ENCODE measurements at regions not wholly inside any gene's neighbourhood (a gene's known extent, or its start where the extent isn't known, plus 50 kb on each side); places are given as distances from the start of the nearest gene placed in this dataset.
"Not testable (repeated sequence)": the region's sequence is repeated elsewhere in the genome, so short reads cannot be mapped to it uniquely, and the experiment has no call there.

DNA sequence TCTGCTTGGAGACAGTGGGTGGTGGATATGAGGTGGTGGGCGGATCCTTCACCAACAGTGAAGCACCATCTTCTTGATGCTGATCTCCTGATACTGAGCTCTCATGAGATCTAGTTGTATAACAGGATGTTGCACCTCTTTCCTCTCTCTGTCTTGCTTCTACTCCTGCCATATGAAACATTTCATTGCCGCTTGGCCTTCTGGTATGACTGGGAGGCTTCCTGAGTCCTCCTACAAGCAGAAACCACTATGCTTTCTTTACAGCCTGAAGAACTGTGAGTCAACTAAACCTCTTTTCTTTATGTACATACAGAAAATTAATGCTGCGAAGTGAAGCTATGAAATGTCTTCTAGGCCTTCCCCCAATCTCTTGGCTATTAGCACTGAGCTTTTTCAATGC lies 130.6 kb upstream of the ZNF519 start:
- ATAC-seq; H3K27ac ChIP-seq; H3K4me1 ChIP-seq; intact Hi-C loops (cut with DNase I); H3K9me3 ChIP-seq; H3K27me3 ChIP-seq; H3K36me3 ChIP-seq (replicated peaks in 1 of 2; ENCODE audit: insufficient read depth in 1 of 2, low read depth in 2 of 2); DNase-seq; H3K4me3 ChIP-seq: not testable (repeated sequence)
- WGBS, 2 donors = 80 to 83% methylated on average over 3 of the region's 3 CpGs

DNA sequence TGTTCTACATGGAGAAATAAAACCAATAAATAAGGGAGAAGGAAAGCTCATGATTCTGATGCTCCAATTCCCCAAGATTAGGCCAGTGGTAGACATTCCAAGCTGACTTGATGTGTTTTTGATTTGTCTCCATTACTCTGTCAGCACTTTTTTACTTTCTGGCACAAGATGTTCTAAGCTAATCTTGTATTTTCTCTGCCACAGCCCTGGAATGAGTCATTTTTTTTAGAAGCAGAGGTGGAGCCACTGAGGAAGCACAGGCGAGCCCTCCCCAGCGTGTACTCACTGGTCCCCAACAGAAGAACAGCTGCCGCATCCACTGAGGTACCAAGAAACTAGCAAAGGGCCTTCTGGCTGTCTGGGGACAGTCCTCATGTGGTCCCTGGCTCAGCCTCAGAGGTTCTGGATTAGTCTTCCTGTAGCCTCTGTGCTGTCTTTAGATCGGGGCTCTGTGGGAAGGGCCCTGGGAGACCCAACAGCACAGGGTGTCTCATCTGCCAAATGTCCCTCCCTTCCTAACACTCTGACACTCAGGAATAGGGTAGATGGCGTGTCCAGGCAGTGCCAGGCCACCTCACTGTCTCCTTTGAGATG lies 117.9 kb upstream of the ZNF519 start:
- intact Hi-C loops (cut with DNase I); H3K4me1 ChIP-seq; H3K27me3 ChIP-seq; ATAC-seq; H3K27ac ChIP-seq; H3K36me3 ChIP-seq (replicated peaks in 1 of 2; ENCODE audit: insufficient read depth in 1 of 2, low read depth in 2 of 2); H3K9me3 ChIP-seq; H3K4me3 ChIP-seq; DNase-seq: not testable (repeated sequence)
- 87 to 91% methylated on average over 4 to 5 of the region's 5 CpGs for WGBS, 2 donors

DNA sequence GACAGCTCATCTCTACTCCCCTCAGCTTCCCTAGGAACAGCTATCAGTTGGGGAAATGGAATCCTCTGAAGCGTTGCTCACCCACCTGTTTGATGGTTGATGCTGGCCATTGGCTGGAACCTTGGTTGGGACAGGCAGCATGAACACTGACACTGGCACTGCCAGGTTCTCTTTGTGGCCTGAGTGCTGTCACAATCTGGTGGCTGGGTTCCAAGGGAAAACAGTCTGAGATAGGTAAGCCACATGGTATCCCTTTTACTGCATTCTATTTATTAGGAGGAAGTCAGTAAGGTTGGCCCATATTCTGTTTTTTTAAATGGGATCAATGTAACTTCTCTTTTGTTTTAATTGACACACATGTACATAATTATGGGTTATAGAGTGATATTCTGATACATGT lies 107.0 kb upstream of the ZNF519 start:
- H3K9me3 ChIP-seq; intact Hi-C loops (cut with DNase I); H3K27ac ChIP-seq; H3K27me3 ChIP-seq; ATAC-seq; H3K36me3 ChIP-seq (replicated peaks in 1 of 2; ENCODE audit: insufficient read depth in 1 of 2, low read depth in 2 of 2); H3K4me3 ChIP-seq; H3K4me1 ChIP-seq: not testable (repeated sequence)
- 42 to 77% methylated on average over 1 of the region's 1 CpG for WGBS, 2 donors
- peak in 2 of 4 donors; percentile 27 to 35 for DNase-seq

DNA sequence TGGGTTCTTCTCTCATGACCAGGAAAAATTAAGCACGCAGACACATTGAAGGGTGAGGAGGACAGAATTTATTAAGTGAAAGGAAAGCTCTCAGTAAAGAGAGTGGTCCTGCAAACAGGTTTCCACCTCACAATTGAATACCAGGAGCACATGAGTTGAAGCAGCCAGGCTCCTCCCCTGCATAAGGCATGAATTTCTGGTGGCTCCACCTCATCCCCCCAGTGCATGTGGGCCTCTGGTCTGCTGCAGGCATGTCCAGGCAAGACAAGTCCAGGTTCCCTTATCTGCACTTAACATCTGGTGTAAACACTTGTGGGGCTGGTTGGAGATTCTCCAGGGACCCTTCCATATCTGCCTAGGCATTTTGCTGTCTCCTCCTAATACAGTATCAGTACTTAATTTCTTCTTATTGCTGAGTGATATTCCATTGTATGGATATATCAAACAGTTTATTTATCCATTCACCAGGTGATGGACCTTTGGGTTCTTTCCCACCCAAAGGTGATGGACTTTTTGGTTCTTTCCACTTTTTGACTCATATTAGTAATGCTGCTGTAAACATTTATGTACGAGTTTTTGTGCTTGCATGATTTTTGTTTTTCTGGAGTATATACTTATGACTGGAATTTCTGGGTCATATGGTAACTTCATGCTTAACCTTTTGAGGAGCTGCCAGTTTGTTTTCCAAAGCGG lies 104.3 kb upstream of the ZNF519 start:
- H3K36me3 ChIP-seq (replicated peaks in 1 of 2; ENCODE audit: insufficient read depth in 1 of 2, low read depth in 2 of 2); intact Hi-C loops (cut with DNase I); H3K27ac ChIP-seq; H3K27me3 ChIP-seq; ATAC-seq; DNase-seq; H3K4me1 ChIP-seq; H3K9me3 ChIP-seq; H3K4me3 ChIP-seq: not testable (repeated sequence)
- WGBS, 2 donors = 69 to 75% methylated on average over 2 to 3 of the region's 3 CpGs

DNA sequence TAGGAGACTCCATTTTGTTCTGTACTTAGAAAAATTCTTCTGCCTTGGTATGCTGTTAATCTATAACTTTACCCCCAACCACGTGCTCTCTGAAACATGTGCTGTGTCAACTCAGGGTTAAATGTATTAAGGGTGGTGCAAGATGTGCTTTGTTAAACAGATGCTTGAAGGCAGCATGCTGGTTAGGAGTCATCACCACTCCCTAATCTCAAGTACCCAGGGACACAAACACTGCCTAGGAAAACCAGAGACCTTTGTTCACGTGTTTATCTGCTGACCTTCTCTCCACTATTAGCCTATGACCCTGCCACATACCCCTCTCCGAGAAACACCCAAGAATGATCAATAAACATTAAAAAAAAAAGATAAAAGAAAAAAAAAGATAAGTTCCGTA lies 93.0 kb upstream of the ZNF519 start:
- DNase-seq; ATAC-seq; H3K27ac ChIP-seq; H3K27me3 ChIP-seq; H3K36me3 ChIP-seq (replicated peaks in 1 of 2; ENCODE audit: insufficient read depth in 1 of 2, low read depth in 2 of 2); intact Hi-C loops (cut with DNase I); H3K4me3 ChIP-seq; H3K4me1 ChIP-seq; H3K9me3 ChIP-seq: not testable (repeated sequence)
- 22 to 31% methylated on average over 4 of the region's 4 CpGs for WGBS, 2 donors

DNA sequence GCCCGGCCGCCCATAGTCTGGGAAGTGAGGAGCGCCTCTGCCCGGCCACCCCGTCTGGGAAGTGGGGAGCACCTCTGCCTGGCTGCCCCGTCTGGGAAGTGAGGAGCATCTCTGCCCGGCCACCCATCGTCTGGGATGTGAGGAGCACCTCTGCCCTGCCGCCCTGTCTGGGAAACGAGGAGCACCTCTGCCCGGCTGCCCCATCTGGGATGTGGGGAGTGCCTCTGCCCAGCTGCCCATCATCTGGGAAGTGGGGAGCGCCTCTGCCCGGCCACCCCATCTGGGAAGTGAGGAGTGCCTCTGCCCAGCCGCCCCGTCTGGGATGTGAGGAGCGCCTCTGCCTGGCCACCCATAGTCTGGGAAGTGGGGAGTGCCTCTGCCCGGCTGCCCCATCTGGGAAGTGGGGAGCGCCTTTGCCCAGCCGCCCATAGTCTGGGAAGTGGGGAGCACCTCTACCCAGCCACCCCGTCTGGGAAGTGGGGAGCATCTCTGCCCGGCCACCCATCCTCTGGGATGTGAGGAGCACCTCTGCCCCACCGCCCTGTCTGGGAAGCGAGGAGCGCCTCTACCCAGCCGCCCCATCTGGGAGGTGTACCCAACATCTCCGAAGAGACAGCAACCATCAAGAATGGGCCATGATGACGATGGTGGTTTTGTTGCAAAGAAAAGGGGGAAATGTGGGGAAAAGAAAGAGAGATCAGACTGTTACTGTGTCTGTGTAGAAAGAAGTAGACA lies 92.5 kb upstream of the ZNF519 start:
- DNase-seq, H3K4me3 ChIP-seq: not testable (repeated sequence)
- WGBS, 2 donors = 93 to 94% methylated on average over 4 to 20 of the region's 27 CpGs

DNA sequence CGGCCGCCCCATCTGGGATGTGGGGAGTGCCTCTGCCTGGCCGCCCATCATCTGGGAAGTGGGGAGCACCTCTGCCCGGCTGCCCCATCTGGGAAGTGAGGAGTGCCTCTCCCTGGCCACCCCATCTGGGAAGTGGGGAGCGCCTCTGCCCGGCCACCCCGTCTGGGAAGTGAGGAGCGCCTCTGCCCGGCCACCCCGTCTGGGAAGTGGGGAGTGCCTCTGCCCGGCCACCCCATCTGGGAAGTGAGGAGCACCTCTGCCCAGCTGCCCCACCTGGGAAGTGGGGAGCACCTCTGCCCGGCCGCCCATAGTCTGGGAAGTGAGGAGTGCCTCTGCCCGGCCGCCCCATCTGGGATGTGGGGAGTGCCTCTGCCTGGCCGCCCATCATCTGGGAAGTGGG lies 91.7 kb upstream of the ZNF519 start:
- H3K27me3 ChIP-seq; H3K4me3 ChIP-seq; ATAC-seq; H3K9me3 ChIP-seq; intact Hi-C loops (cut with DNase I); DNase-seq; H3K4me1 ChIP-seq; H3K27ac ChIP-seq; H3K36me3 ChIP-seq (replicated peaks in 1 of 2; ENCODE audit: insufficient read depth in 1 of 2, low read depth in 2 of 2): not testable (repeated sequence)
- 85% methylated on average over 7 of the region's 16 CpGs; no CpG with 5 or more reads in 1 of the 2 donors for WGBS, 2 donors

More for the DNA sequence above, 92.5 kb upstream of the ZNF519 start:
- H3K36me3 ChIP-seq (replicated peaks in 1 of 2; ENCODE audit: insufficient read depth in 1 of 2, low read depth in 2 of 2); H3K27me3 ChIP-seq; intact Hi-C loops (cut with DNase I); H3K4me1 ChIP-seq; H3K9me3 ChIP-seq; ATAC-seq; H3K27ac ChIP-seq: not testable (repeated sequence)

DNA sequence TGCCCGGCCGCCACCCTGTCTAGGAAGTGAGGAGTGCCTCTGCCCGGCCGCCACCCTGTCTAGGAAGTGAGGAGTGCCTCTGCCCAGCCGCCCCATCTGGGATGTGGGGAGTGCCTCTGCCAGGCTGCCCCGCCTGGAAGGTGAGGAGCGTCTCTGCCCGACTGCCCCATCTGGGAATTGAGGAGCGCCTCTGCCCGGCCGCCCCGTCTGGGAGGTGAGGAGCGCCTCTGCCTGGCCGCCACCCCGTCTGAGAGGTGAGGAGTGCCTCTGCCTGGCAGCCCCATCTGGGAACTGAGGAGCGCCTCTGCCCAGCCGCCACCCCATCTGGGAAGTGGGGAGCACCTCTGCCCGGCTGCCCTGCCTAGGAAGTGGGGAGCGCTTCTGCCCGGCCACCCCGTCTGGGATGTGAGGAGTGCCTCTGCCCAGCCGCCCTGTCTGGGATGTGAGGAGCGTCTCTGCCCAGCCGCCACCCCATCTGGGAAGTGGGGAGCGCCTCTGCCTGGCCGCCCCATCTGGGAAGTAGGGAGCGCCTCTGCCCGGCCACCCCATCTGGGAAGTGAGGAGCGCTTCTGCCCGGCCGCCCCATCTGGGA lies 91.1 kb upstream of the ZNF519 start:
- H3K36me3 ChIP-seq (replicated peaks in 1 of 2; ENCODE audit: insufficient read depth in 1 of 2, low read depth in 2 of 2); intact Hi-C loops (cut with DNase I); H3K27me3 ChIP-seq; H3K4me3 ChIP-seq; H3K9me3 ChIP-seq; DNase-seq; ATAC-seq; H3K27ac ChIP-seq; H3K4me1 ChIP-seq: not testable (repeated sequence)
- 88 to 97% methylated on average over 17 to 21 of the region's 31 CpGs for WGBS, 2 donors

DNA sequence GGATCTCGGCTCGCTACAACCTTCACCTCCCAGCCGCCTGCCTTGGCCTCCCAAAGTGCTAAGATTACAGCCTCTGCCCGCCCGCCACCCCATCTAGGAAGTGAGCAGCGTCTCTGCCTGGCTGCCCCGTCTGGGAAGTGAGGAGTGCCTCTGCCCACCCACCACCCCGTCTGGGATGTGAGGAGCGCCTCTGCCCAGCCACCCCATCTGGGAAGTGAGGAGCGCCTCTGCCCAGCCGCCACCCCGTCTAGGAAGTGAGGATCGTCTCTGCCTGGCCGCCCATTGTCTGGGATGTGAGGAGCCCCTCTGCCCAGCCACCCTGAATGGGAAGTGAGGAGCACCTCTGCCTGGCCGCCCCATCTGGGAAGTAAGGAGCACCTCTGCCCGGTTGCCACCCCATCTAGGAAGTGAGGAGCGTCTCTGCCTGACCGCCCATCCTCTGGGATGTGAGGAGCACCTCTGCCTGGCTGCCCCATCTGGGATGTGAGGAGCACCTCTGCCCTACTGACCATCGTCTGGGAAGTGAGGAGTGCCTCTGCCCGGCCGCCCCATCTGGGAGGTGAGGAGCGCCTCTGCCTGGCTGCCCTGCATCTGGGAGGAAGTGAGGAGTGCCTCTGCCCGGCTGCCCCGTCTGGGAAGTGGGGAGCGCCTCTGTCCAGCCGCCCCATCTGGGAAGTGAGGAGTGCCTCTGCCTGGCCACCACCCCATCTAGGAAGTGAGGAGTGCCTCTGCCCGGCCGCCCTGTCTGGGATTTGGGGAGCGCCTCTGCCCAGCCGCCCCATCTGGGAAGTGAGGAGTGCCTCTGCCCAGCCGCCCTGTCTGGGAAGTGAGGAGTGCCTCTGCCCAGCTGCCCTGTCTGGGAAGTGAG lies 90.4 kb upstream of the ZNF519 start:
- H3K36me3 ChIP-seq (replicated peaks in 1 of 2; ENCODE audit: insufficient read depth in 1 of 2, low read depth in 2 of 2); ATAC-seq; H3K27me3 ChIP-seq; DNase-seq; intact Hi-C loops (cut with DNase I); H3K4me3 ChIP-seq; H3K27ac ChIP-seq; H3K4me1 ChIP-seq; H3K9me3 ChIP-seq: not testable (repeated sequence)
- WGBS, 2 donors = 91 to 95% methylated on average over 19 to 31 of the region's 31 CpGs
